ENCODE measurements at regions not wholly inside any gene's neighbourhood (a gene's known extent, or its start where the extent isn't known, plus 50 kb on each side); places are given as distances from the start of the nearest gene placed in this dataset.

DNA sequence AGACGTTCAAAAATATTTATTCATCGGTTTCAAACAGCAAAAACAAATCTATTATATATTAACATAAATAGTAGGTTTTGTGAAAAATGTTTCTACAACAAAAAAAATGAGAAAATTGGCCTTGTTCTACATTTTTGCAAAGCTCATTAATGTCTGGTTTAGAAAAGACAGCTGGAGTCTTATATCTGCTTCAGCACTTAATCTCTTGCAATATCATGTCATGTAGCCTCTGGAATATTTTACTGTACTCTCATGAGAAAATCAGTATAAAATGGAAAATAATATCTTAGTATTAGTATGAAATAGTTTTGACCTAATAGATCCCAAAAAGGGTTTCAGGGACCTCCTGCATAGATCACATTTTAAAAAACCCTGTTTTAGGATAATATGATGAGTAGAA lies 326.6 kb downstream of the ARL4A start:
- TF ChIP-seq POLR2A (IDR thresholded peaks at IDR 0.05), result no peak
- TF ChIP-seq CTCF (IDR thresholded peaks at IDR 0.05), result no peak

Data from suprapubic skin (tissue), 3 donors.